PC-9 (cell line): ENCODE measurements at regions not wholly inside any gene's neighbourhood (a gene's known extent, or its start where the extent isn't known, plus 50 kb on each side); places are given as distances from the start of the nearest gene placed in this dataset.
"Not testable (repeated sequence)": the region's sequence is repeated elsewhere in the genome, so short reads cannot be mapped to it uniquely, and the experiment has no call there.

ENCODE experiments used
- CTCF ChIP-seq: fragments of 200-600 bp; sonication (generic); conservative IDR thresholded peaks from 2 replicates; pipeline ENCODE4 v1.6.1; 2017; ENCODE audit warnings: mixed run types, antibody characterized with exemption, mild to moderate bottlenecking, moderate library complexity
- EZH2 ChIP-seq: fragments of 200-600 bp; sonication (generic); IDR thresholded peaks from 2 replicates; pipeline ENCODE4 v1.8.0; 2017; ENCODE audit warnings: antibody characterized with exemption, low read depth

GRCh38 chr9:42656789-42657188, 473.3 kb downstream of the SPATA31A6 start:
- TF ChIP-seq CTCF, EZH2: not testable (repeated sequence)
